ENCODE measurements at regions not wholly inside any gene's neighbourhood (a gene's known extent, or its start where the extent isn't known, plus 50 kb on each side); places are given as distances from the start of the nearest gene placed in this dataset.

DNA sequence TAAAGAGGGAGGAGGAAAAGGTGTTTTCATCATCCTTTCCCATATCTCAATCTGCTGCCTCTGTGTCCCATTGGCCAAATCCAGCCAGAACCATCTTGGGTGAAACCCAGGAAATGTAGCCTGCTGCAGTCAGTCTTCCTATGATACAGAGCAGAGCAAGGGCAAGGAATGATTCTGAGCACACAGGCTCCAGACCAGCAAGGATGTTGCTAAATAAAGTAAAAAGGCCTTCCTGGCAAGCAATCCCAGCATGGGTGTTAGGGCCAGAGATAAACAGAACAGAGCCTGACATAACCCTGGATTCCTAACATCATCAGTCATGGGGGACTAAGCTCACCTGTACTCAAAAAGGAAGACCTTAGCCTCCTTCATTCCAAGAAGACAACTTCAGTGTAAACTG, 90.7 kb upstream of the AGTR1 start (continued):
- TF ChIP-seq, protein P1, sequence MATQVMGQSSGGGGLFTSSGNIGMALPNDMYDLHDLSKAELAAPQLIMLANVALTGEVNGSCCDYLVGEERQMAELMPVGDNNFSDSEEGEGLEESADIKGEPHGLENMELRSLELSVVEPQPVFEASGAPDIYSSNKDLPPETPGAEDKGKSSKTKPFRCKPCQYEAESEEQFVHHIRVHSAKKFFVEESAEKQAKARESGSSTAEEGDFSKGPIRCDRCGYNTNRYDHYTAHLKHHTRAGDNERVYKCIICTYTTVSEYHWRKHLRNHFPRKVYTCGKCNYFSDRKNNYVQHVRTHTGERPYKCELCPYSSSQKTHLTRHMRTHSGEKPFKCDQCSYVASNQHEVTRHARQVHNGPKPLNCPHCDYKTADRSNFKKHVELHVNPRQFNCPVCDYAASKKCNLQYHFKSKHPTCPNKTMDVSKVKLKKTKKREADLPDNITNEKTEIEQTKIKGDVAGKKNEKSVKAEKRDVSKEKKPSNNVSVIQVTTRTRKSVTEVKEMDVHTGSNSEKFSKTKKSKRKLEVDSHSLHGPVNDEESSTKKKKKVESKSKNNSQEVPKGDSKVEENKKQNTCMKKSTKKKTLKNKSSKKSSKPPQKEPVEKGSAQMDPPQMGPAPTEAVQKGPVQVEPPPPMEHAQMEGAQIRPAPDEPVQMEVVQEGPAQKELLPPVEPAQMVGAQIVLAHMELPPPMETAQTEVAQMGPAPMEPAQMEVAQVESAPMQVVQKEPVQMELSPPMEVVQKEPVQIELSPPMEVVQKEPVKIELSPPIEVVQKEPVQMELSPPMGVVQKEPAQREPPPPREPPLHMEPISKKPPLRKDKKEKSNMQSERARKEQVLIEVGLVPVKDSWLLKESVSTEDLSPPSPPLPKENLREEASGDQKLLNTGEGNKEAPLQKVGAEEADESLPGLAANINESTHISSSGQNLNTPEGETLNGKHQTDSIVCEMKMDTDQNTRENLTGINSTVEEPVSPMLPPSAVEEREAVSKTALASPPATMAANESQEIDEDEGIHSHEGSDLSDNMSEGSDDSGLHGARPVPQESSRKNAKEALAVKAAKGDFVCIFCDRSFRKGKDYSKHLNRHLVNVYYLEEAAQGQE (IDR thresholded peaks at IDR 0.05; ENCODE audit: unreplicated experiment), result no peak
- TF ChIP-seq CREB1 (CRISPR knock-in tag; IDR thresholded peaks at IDR 0.05; ENCODE audit: low read depth) (no peak), STAT1 (IDR thresholded peaks at IDR 0.05; ENCODE audit: unreplicated experiment) (no peak), ZNF114 (CRISPR knock-in tag; IDR thresholded peaks at IDR 0.05) (no peak), EZH2 (IDR thresholded peaks at IDR 0.05; ENCODE audit: low read depth, unreplicated experiment) (no peak), EZH2phosphoT487 (IDR thresholded peaks at IDR 0.05; ENCODE audit: unreplicated experiment) (no peak), NANOG (IDR thresholded peaks at IDR 0.05; ENCODE audit: borderline replicate concordance) (no peak), ZNF331 (CRISPR knock-in tag; IDR thresholded peaks at IDR 0.05; ENCODE audit: low read depth) (no peak), JUNB (IDR thresholded peaks at IDR 0.05; ENCODE audit: unreplicated experiment) (no peak)

DNA sequence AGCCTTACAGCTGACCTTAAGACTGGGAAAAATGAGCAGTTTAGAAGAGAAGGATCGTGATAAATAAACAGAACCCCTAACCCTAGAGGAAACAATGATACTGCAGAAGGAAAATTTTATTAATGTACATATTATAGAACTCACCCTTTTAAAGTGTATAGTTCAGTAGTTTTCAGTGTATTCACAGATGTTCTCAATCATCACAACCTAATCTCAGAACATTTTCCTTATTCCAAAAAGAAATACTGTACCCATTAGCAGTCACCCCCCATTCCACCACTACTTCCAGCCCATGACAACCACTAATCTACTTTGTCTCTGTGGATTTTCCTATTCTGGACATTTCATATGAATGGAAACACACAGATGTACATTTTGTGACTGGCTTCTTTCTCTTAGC, 90.2 kb upstream of the AGTR1 start:
- no peak overlapping the region for H3K27ac ChIP-seq (ENCODE audit: low read depth)
- no peaks in the 10 kb centered on the region for H3F3A ChIP-seq (replicated peaks; ENCODE audit: low read depth)
- no peaks in the 10 kb centered on the region for H4K20me1 ChIP-seq (replicated peaks; ENCODE audit: insufficient read depth)
- Mint-ChIP-seq H3K27me3 (ENCODE audit: insufficient read depth, low read depth, poor library complexity) (no peaks in the 10 kb centered on the region), H3K4me3 (no peak overlapping the region), H3K36me3 (ENCODE audit: low read depth) (no peaks in the 10 kb centered on the region), H3K27ac (no peak overlapping the region), H3K9me3 (no peaks in the 10 kb centered on the region), H3K4me1 (no peaks in the 10 kb centered on the region)
- H3K36me3 ChIP-seq (ENCODE audit: insufficient read depth), result no peaks in the 10 kb centered on the region
- no peaks in the 10 kb centered on the region for H3K4me1 ChIP-seq (ENCODE audit: insufficient read depth)
- no peaks in the 10 kb centered on the region for H3K9me2 ChIP-seq (ENCODE audit: insufficient read depth)
- H3K79me2 ChIP-seq (replicated peaks; ENCODE audit: insufficient read depth), result no peaks in the 10 kb centered on the region
- no peak for ATAC-seq
- no peaks in the 10 kb centered on the region for H3K27me3 ChIP-seq (ENCODE audit: insufficient read depth)
- H3K4me2 ChIP-seq, result no peak overlapping the region
- H3K4me3 ChIP-seq, result no peak overlapping the region
- no peak for DNase-seq (ENCODE audit: low spot score)
- no peak overlapping the region for H2AFZ ChIP-seq
- no peak for TF ChIP-seq NANOG (IDR thresholded peaks at IDR 0.05; ENCODE audit: borderline replicate concordance)
- TF ChIP-seq, protein P2, sequence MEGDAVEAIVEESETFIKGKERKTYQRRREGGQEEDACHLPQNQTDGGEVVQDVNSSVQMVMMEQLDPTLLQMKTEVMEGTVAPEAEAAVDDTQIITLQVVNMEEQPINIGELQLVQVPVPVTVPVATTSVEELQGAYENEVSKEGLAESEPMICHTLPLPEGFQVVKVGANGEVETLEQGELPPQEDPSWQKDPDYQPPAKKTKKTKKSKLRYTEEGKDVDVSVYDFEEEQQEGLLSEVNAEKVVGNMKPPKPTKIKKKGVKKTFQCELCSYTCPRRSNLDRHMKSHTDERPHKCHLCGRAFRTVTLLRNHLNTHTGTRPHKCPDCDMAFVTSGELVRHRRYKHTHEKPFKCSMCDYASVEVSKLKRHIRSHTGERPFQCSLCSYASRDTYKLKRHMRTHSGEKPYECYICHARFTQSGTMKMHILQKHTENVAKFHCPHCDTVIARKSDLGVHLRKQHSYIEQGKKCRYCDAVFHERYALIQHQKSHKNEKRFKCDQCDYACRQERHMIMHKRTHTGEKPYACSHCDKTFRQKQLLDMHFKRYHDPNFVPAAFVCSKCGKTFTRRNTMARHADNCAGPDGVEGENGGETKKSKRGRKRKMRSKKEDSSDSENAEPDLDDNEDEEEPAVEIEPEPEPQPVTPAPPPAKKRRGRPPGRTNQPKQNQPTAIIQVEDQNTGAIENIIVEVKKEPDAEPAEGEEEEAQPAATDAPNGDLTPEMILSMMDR (conservative IDR thresholded peaks at IDR 0.05; ENCODE audit: low read depth in 2 of 2), result no peak
- TF ChIP-seq ZNF114 (CRISPR knock-in tag; IDR thresholded peaks at IDR 0.05), result no peak
- no peak for TF ChIP-seq CREB1 (CRISPR knock-in tag; IDR thresholded peaks at IDR 0.05; ENCODE audit: low read depth)
- TF ChIP-seq, protein P3, sequence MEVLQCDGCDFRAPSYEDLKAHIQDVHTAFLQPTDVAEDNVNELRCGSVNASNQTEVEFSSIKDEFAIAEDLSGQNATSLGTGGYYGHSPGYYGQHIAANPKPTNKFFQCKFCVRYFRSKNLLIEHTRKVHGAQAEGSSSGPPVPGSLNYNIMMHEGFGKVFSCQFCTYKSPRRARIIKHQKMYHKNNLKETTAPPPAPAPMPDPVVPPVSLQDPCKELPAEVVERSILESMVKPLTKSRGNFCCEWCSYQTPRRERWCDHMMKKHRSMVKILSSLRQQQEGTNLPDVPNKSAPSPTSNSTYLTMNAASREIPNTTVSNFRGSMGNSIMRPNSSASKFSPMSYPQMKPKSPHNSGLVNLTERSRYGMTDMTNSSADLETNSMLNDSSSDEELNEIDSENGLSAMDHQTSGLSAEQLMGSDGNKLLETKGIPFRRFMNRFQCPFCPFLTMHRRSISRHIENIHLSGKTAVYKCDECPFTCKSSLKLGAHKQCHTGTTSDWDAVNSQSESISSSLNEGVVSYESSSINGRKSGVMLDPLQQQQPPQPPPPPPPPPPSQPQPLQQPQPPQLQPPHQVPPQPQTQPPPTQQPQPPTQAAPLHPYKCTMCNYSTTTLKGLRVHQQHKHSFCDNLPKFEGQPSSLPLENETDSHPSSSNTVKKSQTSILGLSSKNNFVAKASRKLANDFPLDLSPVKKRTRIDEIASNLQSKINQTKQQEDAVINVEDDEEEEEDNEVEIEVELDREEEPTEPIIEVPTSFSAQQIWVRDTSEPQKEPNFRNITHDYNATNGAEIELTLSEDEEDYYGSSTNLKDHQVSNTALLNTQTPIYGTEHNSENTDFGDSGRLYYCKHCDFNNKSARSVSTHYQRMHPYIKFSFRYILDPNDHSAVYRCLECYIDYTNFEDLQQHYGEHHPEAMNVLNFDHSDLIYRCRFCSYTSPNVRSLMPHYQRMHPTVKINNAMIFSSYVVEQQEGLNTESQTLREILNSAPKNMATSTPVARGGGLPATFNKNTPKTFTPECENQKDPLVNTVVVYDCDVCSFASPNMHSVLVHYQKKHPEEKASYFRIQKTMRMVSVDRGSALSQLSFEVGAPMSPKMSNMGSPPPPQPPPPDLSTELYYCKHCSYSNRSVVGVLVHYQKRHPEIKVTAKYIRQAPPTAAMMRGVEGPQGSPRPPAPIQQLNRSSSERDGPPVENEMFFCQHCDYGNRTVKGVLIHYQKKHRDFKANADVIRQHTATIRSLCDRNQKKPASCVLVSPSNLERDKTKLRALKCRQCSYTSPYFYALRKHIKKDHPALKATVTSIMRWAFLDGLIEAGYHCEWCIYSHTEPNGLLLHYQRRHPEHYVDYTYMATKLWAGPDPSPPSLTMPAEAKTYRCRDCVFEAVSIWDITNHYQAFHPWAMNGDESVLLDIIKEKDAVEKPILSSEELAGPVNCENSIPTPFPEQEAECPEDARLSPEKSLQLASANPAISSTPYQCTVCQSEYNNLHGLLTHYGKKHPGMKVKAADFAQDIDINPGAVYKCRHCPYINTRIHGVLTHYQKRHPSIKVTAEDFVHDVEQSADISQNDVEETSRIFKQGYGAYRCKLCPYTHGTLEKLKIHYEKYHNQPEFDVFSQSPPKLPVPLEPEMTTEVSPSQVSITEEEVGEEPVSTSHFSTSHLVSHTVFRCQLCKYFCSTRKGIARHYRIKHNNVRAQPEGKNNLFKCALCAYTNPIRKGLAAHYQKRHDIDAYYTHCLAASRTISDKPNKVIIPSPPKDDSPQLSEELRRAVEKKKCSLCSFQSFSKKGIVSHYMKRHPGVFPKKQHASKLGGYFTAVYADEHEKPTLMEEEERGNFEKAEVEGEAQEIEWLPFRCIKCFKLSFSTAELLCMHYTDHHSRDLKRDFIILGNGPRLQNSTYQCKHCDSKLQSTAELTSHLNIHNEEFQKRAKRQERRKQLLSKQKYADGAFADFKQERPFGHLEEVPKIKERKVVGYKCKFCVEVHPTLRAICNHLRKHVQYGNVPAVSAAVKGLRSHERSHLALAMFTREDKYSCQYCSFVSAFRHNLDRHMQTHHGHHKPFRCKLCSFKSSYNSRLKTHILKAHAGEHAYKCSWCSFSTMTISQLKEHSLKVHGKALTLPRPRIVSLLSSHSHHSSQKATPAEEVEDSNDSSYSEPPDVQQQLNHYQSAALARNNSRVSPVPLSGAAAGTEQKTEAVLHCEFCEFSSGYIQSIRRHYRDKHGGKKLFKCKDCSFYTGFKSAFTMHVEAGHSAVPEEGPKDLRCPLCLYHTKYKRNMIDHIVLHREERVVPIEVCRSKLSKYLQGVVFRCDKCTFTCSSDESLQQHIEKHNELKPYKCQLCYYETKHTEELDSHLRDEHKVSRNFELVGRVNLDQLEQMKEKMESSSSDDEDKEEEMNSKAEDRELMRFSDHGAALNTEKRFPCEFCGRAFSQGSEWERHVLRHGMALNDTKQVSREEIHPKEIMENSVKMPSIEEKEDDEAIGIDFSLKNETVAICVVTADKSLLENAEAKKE (CRISPR knock-in tag; IDR thresholded peaks at IDR 0.05), result no peak
- TF ChIP-seq POLR2AphosphoS5 (IDR thresholded peaks at IDR 0.05; ENCODE audit: low read depth), result no peak
- no peak for TF ChIP-seq JUNB (IDR thresholded peaks at IDR 0.05; ENCODE audit: unreplicated experiment)

All from GM23338 (cell line).